Activated naive CD4-positive, alpha-beta T cell treated with Interleukin-2 at 50 U/mL for 16 hours (primary cell): ENCODE measurements at regions not wholly inside any gene's neighbourhood (a gene's known extent, or its start where the extent isn't known, plus 50 kb on each side); places are given as distances from the start of the nearest gene placed in this dataset.

Experiments used
- DNase-seq: peaks from one replicate; pipeline ENCODE4 v3.0.0-alpha.2; 2020

- DNase-seq: no peak
Observed at GRCh38 chr5:146940295-146940694, 61.7 kb upstream of the PPP2R2B start.

- no peak for DNase-seq
Observed at GRCh38 chr5:146944019-146944418, 65.5 kb upstream of the PPP2R2B start.

GRCh38 chr5:146944764-146945616, 66.4 kb upstream of the PPP2R2B start:
- DNase-seq: no peak

DNA sequence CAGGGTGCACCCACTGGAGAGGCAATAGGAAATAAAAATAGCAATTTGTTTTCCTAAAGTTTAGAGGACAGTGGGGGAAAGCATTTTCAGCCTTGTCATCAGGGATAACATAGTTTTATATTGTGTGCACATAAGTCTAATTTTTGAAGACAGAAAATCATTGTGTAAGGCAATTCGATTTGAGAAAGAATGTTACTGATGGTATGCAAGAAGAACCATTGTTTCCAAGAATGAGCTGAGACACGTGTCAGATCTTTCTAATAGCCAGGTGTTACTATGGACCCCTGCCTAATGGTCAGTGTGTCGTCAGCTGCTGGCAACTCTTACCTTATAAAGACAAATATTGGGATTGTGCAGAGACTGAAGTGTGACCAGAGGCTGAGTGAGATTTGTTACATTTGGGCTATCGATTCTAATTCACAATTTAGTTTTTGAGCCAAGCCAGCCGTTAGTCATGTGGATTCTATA, 67.1 kb upstream of the PPP2R2B start:
- no peak for DNase-seq

DNA sequence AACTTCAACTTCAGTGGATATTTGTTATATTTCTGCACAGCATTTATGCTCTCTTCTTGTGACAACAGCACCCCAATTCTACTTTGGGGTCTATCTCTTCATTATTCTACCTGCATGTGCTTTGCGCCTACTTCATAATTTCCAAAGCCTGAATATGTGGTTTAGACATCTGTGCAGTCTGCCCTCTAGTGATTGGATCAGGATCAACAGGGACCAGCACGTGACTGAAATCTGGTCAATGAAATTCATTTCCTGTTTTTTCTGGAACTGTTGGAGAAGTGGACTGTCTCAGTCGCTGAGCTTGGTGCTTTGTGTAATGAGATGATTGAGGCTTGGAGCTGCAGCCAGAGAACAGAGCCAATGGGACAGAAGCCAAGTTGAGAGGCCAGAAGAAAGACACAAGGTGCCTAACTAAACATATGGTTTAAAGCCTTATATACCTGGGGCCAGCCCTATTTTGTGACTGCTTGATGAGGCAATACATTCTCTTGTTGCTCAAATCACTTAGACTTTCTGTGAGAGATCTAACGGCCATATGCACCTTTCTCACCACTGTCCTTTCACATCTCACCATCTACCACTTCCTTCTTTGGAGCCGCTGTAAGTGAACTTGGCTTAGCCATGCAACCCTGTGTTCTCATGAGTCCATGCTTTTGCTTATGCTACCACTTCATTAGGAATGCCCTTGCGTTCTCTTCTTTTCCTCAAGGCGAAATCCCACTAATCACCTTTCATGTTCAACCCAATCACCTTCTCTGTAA, 68.8 kb upstream of the PPP2R2B start:
- no peak for DNase-seq

DNA sequence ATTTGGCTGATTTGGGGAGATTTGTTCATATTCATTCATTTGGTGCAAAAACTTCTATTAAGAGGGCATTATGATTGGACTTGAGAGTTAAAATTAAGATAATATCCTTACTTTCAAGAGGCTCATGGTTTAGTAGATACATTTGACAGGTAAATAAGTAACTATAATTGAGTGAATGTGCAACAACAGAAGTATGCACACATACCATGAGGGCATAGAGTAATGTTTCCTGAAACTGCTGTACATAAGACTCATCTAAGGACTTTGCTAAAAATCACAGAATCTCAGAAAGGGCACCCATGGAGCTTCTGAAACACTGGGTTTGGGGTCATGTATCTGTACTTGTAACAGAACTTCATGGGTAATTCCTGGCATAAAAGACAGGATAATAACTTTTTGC, 70.1 kb upstream of the PPP2R2B start:
- DNase-seq: no peak

GRCh38 chr5:146952168-146952567, 73.6 kb upstream of the PPP2R2B start:
- DNase-seq: no peak

DNA sequence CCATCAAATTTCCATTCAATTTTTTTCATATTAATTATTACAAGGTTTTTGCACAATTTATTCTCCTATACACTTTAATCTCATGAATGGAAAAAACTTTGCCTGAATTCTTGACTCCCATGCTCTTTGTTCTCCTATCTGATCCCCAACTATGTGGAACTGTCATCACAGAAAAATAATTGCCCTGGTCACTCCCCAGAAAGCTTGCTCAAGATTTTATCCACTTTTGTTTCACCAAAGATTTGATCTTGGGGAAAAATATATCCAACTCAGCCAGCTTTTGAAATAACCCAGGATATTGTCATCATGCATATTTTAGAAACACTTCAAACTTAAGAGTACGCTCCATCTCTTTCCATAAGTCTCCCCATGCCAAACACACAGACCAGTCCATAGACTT, 77.7 kb upstream of the PPP2R2B start:
- no peak for DNase-seq

DNA sequence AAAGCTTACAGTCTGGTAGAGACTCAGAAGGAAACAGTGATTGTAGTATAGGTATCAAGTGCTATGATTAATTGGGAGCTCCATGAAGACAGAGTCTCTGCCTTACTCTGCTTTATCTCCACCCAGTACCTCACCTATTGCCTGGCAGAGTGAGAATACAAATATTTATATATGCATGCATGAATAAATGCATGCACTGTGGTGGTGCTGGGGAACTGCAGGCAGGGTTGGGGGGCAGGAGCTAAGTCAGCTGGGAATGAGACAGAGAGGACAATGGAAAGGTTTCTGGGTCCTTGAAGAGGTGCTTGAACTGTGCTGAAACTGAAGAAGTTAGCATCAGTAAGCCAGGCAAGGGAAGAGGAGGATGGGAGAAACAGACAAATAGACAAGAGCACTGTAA, 80.8 kb upstream of the PPP2R2B start:
- no peak for DNase-seq

- no peak for DNase-seq
Observed at GRCh38 chr5:146962801-146963355, 84.3 kb upstream of the PPP2R2B start.

DNA sequence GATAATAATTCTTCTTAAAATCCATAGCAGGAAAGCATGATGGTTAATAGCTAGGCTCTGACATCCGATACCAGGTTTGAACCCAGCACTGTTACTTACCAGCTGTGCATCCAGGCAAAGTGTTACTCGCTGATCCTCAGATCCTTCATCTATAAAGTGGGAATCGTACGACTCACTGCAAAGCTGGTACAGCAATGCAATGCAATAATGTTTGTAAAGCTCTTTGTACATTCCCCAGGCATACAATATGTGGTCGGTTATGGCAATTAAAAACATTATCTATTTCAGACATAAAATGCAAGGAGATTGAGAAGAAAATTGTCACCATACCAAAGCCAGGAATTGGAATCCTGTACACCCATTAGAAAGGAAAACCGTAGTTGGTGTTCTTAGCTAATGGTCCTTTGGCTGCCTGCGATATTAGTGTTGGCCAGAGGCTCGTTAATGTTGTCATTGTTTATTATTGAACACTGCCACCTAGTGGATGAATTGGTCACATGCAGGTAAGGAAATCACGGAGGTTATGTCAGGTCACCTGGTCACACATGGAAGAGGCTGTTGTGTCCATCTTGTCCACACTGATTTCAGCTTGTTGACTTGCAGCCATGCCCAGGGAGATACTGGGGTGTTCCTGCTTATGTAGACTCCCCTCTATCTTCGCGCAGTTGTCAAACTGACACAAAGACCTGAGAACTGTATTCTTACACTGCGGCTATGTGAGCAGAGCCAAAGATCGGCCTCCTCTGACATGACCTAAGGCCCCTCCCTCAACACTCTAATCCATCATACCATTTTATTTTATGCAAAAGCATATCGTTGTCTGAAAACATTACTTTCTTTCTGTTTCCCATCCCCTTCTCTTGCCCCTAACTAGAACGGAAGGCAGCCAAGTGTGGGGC, 87.5 kb upstream of the PPP2R2B start:
- peak; percentile 29 for DNase-seq

DNA sequence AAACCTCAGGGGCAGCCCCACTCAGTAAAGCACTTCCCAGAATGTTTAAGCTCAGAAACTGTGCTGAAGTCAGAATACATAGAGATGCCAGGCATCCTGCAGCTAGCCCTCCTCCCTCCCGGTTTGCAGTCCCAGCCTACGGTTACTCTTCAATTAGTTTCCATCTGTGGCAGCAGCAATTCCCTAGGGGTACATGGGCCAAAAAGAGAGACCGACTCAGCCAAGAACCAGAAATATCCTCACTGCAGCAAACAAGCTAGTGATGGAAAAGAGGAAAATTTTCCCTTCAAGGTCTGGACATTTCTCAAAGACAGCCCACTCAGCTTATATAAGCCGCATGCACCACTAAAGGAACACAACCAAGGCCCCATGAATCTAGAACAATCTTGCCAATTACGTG, 89.1 kb upstream of the PPP2R2B start:
- no peak for DNase-seq

DNA sequence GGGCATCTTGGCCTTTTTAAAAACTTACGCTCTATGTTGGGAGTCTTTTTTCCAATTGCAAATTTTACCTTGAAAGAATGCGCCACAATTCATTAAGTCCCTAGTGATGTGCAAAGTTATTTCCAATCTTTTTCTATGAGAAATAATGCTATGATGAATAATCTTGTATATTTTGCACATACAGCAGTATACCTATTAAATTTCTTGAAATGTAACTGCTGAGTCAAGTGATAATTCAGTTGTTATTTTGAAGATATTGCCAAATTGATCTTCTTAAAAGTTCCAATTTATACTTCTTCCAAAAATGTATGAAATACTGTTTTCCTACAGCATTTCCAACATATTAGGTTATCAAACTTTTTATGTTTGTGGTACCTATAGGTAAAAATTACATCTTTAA, 92.8 kb upstream of the PPP2R2B start:
- no peak for DNase-seq

DNA sequence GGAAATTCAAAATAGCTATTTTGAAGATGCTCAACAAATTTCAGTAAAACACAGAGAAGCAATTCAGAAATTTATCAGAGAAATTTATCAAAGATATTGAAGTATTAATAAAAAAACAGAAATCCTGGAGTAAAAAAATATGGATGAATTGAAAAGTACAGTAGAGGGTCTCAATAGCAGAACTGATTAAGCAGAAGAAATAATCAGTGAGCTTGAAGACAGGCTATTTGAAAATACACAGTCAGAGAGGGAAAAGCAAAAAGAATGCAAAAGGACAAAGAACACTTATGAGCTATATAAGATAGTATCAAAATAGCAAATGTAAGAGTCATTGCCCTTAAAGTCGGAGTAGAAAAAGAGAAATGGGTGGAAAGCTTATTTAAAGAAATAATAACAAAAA, 107.9 kb upstream of the PPP2R2B start:
- no peak for DNase-seq

GRCh38 chr5:146993876-146994530, 115.4 kb upstream of the PPP2R2B start:
- DNase-seq: no peak

DNA sequence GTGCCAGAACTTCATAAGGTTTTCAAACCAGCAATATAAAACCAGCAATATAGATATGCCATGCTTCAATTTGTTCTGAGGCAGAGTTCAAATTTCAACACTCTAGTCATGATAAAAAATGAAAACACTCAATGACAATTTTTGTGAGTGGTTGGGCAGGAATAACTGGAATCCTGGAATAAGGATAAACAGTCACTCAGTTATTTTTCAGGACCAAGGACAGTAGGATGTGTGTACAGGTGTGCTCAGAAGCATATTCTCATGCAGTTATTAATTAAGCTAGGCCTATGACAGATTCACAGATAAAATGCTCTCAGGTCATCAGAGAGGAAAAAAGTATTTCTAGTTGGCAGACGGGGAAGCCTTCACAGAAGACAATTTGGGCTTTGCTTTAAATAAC, 117.3 kb upstream of the PPP2R2B start:
- DNase-seq: no peak

- no peak for DNase-seq
Observed at GRCh38 chr5:147015405-147015804, 136.8 kb upstream of the PPP2R2B start.

- no peak for DNase-seq
Observed at GRCh38 chr5:147017191-147017590, 138.6 kb upstream of the PPP2R2B start.

GRCh38 chr5:147017621-147018020, 139.1 kb upstream of the PPP2R2B start:
- DNase-seq: no peak

GRCh38 chr5:147018812-147019211, 140.3 kb upstream of the PPP2R2B start:
- no peak for DNase-seq

GRCh38 chr5:147036691-147037245, 158.2 kb upstream of the PPP2R2B start:
- DNase-seq: no peak
